Mucosa of gallbladder (tissue), 1 donor: ENCODE measurements at regions not wholly inside any gene's neighbourhood (a gene's known extent, or its start where the extent isn't known, plus 50 kb on each side); places are given as distances from the start of the nearest gene placed in this dataset.

Experiments used
- DNase-seq: peaks from one replicate; pipeline ENCODE4 v3.0.0-alpha.2; 2020; ENCODE audit warnings: low spot score
- donor health status: DM: no; HTN: no; CAD: no.

DNA sequence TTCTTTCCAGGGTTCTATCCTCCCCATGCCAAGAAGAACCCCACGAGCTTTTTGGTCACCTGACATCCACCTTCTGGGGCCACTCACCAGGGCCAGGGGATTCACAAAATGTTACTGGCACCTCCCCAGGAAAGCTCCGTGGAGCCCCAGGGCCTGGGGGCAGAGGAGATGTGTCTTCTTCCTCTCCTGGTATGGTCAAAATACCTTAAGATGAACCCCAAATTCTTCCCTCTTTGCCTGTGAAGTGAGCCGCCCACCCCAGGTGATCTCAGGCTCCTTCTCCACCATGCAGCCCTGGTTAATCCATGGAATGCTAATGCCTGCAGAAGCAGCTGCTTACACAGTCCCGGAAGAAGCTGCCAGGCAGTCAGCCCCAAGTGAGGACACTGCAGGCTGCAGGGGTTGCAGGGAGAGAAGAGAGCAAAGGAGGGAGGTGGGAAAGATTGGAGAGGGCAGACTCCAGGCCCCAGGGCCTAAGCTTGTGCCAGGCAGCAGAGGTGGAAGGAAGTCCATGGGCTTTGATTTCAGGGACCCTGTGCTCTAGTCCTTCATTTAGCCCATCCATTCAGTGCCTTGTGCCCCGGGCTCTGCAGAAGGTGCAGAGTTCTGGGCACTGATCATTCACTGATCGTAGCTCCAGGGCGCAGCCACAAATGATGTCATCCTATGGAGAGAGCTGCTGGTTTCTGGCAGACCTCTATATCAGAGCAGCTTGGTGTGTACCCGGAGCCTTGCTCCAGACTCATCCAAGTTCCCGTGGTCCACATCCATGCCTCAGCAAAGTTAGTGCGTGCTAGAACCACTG, 127.9 kb upstream of the NECTIN1 start:
- DNase-seq = no peak

DNA sequence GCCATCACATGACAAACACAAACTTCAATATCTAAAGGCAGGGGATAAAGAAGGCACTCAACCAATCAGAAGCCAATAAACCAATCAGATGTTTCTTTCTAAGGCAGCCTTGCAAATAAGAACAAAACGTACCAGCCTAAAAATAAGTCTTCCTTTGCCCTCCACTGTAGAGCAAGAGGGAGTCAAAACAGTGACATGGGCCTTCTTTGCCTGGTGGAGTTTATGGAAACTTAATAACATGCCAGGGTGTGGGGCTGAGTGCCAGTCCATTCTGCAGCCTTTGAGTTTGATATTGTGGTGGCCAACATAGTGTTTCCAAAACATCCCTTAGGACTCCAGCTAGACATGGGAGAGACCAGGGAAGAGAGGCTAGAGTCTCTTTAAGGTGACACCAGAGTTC, 126.1 kb upstream of the NECTIN1 start:
- DNase-seq = no peak

DNA sequence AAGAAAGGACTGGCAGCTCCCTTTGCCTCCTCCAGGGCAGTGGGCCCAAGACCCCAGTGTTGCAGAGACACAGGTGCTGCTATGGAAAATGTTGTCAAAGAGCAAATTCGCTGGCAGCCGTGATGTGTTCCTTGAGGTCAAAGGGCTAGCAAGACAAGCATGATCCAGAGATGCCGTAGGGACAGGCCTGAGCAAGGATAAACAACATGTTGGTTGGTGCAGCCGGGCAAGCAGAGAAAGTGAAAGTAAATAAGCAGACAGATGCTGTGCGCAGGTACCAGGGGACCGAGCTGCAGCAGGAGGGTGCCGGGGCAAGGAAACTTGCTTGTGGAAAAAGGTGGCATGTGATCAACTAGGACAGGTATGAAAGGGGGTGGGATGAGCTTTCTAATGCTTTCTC, 125.5 kb upstream of the NECTIN1 start:
- DNase-seq = no peak

DNA sequence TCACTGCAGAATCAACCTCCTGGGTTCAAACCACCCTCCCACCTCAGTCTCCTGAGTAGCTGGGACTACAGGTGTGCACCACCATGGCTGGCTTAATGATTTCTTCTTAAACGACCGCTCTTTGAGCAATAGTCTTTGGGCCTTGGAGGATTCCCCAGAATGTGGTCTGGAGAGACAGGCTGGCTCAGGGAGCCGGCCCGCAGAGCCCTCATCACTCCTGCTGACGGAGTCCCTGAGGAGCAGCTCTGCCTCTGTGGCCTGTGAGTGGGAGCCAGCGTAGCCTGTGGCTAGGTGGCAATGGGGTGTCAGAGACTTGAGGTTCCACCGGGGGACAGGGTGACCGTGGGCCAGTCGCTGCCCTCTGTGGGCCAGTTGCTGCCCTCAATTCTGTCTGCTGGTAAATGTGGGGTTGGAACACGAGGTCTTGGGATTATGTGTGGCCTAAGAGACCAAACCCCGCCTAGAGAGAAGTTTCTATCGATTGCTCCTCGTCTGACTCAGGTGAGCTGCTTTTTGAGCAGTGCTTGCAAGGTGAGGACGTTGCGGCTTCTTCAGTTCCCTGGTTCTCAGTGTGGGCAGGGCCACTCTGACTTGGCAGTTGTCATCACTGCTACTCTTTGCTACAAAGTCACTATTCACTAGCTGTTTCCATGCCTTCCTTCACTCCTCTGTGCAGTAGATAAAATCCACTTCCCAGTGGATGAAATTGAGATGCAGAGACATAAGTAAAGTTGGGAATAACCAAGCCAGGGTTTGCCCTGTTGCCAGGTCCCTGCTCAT, 124.8 kb upstream of the NECTIN1 start:
- DNase-seq = no peak

- no peak for DNase-seq
These were observed 123.7 kb upstream of the NECTIN1 start for GRCh38 chr11:119852741-119853140.

GRCh38 chr11:119850822-119851409, 121.9 kb upstream of the NECTIN1 start:
- no peak for DNase-seq

DNA sequence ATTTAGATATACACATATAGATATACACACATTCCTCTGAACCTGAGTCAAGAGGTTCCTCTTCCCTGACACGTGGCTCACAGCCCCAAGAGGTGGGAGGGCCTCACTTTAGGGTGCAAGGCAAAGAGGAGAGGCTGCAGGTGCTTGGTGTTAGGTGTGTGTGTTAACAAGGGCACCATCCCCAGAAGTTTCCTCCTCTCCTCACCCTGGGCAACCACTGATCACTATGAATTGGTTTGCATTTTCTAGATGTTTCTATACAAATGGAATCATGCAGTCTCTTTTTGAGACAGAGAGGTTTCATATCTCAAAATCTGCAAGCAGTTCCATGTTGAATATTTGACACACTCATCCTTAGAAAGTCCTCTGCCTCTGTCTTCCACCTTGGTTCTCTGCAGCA, 120.9 kb upstream of the NECTIN1 start:
- DNase-seq = no peak

- DNase-seq = no peak
These were observed 118.9 kb upstream of the NECTIN1 start for GRCh38 chr11:119847853-119848252.

- no peak for DNase-seq
These were observed 117.4 kb upstream of the NECTIN1 start for GRCh38 chr11:119846374-119846773.

- no peak for DNase-seq
These were observed 116.8 kb upstream of the NECTIN1 start for GRCh38 chr11:119845756-119846155.

DNA sequence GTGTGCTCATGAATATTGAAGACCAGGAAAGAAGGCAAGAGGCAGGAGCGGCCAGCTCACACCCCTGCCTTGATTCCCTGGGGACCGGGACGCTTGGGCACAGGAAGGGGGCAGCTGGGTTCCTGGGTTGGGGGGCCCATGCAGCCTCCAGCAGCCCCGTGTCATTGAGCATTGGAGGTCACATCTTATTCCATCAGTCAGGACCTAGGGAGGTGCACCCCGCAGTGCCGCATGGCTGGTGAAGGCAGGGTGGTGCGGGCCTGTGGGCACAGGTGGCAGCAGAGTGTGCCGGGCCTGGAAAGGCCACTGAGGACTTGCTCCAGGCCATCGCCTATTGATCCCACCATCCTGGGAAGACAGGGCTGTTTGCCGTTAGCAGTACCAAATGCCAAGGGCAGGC, 116.3 kb upstream of the NECTIN1 start:
- DNase-seq = no peak

DNA sequence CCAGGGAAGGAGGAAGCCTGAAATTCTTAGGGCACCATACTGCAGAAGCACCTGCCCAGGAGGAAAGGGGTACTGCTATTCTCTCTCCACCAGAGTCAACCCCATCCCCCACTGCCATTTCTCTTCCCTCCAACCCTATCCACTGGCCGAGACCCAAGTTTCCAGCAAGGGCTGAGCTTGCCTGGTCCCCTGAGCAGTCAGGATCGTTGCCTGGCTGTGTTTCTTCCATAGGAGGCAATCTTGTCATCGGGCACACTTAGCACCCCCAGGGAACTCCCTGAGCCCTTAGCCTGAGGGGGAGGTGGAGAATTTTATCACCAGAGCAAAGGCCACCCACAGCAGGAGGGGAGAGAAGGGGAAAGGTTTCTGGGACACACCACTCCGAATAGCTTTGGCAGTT, 115.8 kb upstream of the NECTIN1 start:
- no peak for DNase-seq

DNA sequence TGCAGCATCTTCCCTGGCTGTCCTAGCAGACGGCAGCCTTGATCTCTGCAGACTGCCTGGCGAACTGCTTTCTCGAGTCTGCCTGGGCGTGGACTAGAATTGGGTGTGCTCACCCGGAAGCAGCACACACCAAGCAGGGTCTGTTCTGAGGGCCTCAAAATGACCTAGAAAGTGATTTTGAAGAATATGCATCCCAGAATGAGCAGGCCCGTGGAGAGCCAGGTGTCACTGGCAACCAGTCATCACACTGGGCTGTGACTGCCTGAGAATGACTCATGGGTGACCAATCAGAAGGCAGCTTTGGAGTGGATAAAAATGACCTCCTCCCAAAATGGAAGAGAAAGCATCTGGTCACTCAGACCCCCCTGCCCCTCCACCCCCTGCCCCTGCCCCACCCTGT, 114.9 kb upstream of the NECTIN1 start:
- DNase-seq = no peak

DNA sequence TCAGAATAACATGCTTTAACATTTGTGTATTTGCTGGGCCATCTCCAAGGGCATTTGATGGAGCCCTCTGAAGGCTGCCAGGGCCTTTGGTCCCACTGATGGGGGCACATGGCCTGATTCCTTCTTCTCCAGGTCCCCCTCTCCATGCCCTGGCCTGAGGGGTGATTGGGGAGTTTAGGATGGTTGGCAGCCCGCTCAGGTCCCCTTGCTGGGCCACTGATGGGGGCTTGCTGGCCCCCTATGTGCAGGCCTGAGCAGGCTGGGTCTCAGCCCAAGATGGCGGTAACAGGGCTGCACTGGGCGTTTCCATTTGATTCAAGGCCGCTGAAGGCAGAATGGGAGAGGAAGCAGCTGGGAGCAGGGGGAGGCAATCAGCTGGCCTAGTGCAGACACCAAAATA, 113.7 kb upstream of the NECTIN1 start:
- DNase-seq = no peak

DNA sequence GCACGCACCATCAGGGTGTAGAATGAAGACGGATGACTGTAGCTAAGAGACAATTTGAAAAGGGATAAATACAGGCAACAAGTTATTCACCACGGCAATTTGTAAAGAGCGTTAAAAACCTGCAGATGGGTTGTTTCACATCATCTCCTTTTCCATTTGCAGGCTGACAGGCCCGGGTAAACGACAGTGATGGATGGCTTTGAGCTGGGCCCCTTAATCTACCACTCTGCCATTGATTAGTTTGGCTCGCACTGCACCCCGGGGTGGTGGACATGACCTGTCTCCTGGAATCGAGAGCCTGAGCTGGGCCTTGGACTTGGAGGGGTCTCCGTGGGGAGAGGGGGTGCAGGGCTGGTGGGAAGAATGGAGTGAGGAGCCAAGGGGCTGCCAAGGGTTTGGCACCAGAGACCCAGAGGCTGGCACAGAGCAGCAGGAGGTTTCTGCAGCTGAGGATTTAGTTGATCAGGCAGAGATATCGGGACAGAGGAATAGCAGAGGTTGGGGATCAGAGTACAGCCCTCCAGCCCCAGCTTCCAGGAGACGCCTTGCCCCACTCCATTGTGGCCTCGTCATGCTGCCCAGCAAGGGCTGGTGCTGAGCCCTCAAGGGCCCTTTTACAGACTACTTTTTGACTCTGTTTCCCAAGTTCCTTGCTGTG, 110.6 kb upstream of the NECTIN1 start:
- no peak for DNase-seq

DNA sequence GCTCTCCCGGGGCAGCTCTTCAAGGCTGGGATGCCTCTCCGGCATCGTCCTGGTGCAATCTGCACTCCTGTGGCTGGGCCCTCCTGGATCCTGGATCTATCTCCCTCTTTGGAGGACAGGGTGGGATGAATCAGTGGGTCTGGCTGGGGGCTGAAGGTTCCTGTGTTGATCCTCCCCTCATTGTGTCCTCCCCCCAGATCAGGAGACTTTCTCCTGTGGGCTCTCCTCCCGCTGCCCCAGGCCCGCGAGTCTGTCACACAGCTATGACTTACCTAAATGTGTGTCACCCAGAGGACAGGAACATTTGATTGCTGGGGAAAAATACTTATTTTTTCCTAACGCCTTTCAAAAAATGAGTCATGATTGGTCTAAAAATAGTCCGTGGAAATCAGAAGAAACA, 106.8 kb upstream of the NECTIN1 start:
- DNase-seq = no peak

DNA sequence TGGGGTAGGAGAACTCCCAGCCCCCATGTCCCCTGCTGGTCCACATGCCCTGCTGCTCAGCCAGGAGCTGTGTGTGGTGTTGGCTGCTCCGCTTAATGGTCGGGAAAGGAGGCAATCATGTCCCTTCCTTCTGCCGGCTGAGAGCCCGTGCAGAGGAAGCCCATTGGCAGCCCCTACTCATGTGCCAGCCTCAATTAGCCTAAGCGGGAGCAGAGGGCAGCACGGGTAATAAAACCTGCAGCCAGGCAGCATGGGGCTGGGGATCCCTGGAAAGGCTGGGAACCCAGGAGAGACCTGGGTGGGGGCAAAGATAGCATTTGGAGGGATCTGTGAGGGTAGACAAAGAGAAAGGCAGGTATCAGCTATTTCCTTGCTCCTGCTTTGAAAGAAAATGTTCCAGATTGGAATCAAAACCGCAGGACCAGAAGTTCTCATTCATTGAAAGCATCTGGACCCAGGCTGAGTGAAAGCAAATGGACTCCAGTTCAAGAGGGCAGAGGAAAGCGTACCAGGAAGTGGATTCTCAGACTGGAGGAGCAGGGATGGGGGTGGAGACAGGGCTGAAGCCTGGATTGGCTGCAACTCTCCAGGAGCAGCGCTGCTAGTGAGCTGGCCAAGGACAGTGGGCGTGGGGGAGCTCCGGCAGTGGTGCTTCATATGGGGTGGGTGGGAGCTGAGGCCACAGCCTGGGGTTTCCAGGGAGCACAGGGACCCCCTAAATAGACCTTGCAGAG, 103.4 kb upstream of the NECTIN1 start:
- DNase-seq = peak; percentile 60

GRCh38 chr11:119831011-119831410, 102.0 kb upstream of the NECTIN1 start:
- no peak for DNase-seq

GRCh38 chr11:119830400-119830799, 101.4 kb upstream of the NECTIN1 start:
- no peak for DNase-seq

- DNase-seq = no peak
These were observed 100.4 kb upstream of the NECTIN1 start for GRCh38 chr11:119829402-119829801.

DNA sequence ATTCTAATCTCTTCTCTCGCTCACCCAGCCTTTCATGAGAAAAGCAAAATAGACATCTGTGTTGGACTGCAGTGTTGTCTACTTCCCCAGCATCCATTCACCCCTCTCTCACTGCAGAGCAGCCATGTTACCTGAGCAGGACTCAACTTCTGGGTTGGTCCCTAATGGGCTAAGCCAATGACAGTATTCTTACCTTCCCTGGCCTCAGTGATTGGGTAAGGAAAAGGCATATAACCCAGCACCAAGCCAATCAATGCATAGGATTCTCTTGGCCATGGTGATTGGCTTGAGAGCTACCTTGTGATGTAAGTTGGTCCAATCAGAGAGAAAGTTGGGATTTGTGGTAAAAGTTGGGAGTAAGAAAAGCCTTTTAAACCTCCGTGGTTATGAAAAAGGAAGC, 99.8 kb upstream of the NECTIN1 start:
- DNase-seq = no peak

DNA sequence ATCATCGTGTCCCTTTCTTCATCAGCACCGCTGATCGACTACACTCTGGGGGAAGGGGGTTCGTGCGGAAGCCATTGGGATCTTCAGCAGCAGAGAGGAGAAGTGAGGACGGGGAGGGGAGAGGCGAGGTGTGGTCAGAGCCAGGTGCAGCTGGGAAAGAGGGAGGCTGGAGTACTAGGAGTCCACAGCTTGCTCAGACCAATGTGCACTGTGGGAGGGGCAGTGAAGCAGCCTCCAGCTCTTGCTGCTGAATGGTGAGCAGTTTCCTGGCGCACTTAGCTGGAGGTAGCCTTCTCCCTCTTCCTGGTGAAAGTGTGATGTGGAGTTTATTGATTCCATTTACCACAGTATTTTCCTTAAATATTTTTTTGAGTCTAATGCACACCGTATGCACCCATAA, 99.0 kb upstream of the NECTIN1 start:
- no peak for DNase-seq
